Limb (tissue), 2 donors: ENCODE measurements at regions not wholly inside any gene's neighbourhood (a gene's known extent, or its start where the extent isn't known, plus 50 kb on each side); places are given as distances from the start of the nearest gene placed in this dataset.
"Not testable (repeated sequence)": the region's sequence is repeated elsewhere in the genome, so short reads cannot be mapped to it uniquely, and the experiment has no call there.

Source experiments
- DNase-seq, 2 donors: peaks; one replicate each; pipeline ENCODE4 v3.0.0-alpha.2; 2016; ENCODE audit errors: extremely low spot score in 2 of 2

DNA sequence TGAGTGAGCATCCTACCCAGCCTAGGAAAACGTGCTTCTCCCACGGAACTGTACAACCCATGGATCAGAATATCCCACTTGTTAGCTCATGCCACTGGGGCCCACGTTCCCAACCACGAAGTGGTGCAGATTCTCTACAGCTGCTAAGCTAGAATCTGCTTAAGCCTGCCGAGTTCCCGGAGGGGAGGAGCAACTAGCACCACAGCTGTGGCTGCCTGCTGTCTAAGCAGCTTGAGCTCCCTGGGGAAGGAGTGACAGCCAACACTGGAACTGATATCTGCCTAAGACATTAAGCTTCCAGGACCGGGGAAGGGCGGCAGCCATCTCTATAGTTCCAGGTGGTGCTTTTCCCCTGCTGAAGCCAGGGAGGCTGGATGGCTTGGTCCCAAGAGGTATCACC, 334.7 kb upstream of the CHRM2 start:
- no peak for DNase-seq

DNA sequence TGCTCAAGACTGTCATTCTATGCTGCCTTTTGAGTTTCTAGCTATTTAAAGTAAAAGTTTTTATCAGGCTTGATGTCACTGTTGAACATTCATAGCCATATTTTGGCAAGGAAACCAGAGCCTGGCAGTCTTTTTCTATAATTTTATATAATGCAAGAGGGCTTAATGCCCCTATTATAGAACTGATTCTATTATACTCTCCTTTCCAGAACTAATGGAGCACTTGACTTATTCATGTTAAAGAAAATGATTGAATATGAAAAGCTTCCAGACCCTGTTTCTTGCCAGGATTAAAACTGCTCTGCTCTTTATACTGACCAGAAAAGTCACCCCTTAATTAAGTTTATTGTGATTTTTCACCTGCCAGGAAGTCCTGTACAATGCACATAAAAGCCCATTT, 337.6 kb upstream of the CHRM2 start:
- no peak for DNase-seq

DNA sequence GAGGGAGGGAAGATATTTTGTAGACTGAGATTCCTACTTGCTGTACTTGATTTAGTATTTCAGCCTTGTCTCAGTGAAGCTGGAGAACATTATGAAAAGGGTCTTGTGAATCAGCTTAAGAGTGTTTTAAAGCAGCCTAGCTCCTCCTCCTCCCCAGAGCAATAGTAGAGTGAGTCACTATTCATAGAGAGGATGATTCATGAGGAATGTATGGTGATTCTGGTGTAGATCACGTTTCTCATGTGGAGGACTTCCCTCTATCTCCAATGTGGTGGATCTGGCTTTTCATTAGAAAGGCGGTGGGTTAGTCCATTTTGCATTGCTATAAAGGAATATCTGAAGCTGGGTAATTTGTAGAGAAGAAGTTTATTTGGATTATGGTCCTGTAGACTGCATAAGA, 340.1 kb upstream of the CHRM2 start:
- no peak for DNase-seq

DNA sequence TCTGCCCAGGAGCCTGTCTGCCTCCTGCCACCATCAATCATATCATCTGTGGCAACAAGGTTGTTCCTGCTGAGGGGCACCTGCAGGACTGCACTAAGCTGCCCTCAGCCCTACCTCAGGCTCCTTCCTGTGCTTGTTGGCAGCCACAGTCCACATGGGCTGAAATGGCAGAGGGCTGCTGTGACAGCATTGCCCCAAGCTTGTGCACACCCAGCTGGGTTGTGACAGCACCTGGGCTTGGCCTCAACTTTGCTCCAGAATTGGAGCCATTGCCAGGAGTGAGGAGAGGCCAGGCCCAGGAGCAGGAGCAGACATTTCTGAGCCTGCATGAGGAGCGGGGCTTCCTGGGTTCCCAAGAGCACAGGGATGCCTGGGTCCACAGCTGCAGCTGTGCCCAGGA, 340.9 kb upstream of the CHRM2 start:
- DNase-seq, result no peak

DNA sequence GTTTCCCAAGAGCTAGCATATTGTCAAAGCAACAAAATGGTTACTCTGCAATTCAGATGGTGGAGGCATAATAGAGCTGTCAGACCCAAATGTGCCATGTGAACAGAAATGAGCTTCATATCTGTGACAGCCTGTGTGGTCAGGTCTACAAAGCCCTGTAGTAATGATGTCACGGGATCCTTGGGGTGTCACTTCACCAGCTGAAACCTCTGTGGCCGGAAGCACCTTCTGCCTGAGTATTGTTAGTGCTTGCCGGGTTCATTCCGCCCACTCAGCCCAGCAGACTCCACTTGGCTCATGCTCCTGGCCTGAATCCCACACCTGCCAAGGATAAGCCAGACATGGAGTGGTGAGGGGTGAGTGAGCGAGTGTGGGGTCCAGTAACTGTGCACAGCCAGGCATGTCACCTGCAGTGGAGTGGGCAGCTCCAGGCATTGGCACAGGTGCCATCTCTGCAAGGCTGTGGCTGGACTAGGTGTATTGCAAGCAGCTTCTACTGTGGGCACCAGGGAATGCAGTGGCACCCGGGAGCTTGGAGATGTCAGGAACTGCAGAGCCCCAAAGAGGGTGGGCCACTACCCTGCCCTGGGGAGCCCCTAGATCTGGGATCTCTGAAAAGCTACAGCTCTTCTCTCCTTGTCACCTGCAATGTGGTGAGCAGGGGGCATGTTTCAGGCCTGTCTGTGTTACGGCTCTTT, 341.9 kb upstream of the CHRM2 start:
- DNase-seq, result no peak

DNA sequence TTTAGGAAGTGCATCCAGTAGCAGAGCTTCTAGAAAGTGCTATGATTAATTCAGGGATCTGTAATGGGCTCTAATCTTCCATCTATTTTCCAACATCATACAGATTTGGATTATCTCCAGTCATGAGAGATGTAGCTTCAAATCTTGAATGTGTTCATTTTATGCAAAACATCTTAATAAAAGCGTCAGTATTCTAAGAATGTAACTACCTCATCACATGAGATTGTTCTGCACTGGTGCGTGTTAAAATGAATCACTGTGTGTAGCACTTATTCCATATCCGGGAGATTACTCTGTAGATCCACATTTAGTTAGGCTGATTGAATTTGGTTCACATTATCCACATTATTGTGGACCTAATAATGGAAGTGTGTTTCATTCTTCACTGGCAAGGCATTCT, 344.9 kb upstream of the CHRM2 start:
- DNase-seq, result no peak

DNA sequence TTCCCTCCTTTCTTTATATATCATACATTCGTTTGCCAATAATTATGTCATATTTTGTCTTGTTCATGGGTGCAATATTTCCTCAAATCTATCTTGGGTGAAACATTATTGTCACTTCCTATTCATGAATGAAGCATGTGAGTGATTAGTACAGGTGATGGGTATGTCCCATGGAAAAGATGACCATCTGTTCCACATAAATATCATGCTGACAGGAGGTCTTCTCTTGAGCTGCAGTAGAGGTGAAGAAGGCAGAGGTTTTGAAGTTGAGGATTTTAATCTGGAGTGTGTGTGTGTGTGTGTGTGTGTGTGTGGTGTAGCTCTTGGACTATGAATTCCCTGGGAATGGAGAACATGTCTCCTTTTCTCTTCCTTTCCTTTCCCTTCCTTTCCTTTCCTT, 350.5 kb upstream of the CHRM2 start:
- DNase-seq, result no peak

DNA sequence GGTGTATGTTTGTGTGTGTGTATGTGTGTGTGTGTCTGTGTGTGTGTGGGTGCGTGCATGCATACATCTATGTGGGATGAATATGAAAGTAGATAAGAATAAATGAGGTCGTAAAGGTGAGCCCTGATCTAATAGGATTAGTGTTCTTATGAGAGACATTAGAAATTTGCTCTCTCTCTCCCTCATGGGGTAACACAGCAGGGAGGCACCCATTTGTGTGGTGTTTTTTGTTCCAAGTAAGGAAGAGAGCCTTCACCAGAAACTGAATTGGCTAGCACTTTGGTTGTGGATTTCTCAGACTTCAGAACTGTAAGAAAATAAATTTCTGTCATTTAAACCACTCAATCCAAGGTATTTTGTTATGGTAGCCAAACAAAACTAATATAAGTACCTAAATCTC, 353.7 kb upstream of the CHRM2 start:
- no peak for DNase-seq

DNA sequence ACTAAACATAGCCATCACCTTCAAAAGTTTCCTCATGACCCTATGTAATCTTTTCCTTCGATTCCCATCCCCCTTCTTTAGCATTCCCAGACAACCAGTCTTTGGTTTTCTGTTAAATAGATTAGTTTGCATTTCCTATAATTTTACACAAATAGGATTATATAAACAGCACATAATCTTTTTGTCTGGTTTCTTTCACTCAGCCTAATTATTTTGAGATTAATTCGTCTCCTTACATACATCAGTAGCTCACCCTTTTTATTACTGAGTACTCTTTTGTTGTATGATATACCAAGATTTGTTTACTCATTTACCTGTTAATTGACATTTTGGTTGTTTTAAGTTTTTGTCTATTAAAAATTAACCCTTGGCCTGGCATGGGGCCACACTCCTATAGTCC, 354.7 kb upstream of the CHRM2 start:
- no peak for DNase-seq

DNA sequence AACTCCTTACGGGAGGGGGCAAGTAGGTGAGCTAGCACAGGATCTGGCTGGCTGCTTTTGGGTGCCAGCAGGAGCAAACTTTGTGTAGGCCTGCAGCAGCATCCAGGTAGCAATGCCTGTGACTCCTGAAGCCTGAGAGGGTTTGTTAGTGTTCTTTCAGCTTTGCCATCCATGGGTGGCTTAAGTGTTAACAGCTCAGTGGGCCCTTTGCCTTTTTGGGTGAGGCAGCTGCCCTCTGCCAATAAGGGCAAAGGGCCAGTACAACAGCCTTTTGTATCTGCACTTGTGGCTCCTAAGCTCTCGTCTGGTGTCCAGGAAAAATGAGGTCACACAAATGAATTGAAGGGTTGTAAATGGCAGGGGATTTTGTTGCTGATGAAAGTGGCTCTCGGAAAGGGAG, 359.0 kb upstream of the CHRM2 start:
- DNase-seq, result no peak

DNA sequence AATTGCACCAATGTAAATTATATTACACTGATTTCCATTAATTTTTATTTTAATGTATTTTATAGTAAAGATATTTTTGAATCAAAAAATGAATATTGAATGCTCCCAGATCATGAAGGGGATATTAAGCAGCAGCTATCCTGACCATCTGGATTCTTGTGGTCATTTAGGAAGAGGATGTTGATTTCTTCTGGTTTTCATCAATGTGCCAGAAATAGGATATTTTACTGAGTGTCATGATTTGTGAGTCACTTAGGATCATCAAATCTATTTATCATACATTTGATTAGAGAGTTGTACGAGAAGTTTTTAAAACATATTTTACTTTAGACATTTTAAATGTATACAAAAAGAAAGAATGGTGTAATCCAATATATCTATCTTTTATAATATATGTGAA, 366.3 kb upstream of the CHRM2 start:
- no peak for DNase-seq

DNA sequence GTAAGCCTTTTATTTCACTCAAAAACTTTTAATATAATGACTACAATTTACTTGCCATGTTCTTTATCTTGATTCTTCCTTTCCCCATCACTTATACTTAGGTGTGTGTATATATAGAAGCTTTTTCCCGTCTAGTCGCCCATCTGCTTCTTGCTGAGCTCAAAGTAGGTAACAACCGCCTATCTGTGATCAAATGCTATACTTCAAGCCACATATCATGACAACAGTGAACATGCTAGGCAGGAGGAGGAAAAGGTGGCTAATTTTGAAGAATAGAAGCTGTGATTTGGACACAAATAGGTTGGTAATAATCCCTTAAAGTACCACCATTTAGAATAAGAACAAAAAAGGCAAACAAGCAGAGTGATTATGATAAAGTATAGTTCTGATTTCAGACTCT, 367.3 kb upstream of the CHRM2 start:
- no peak for DNase-seq

DNA sequence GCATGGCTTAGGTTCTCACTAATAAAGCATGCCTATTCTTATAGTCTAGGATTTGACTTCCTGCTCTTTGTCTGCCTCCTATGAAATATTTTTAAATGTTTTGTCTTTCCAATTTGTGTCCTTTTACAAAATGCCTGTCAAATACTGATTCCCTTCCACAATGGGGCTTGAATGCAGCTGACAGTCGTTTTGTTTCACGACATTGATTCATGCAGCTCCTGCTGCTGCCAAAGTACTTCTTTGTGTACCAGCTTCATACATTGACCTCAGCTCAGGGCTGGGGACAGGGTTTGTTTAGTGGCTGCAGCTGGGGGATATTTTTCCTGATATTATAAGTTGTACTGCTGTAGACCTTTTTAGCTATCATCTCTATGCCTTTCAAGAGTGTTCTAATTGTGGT, 371.9 kb upstream of the CHRM2 start:
- DNase-seq, result no peak

DNA sequence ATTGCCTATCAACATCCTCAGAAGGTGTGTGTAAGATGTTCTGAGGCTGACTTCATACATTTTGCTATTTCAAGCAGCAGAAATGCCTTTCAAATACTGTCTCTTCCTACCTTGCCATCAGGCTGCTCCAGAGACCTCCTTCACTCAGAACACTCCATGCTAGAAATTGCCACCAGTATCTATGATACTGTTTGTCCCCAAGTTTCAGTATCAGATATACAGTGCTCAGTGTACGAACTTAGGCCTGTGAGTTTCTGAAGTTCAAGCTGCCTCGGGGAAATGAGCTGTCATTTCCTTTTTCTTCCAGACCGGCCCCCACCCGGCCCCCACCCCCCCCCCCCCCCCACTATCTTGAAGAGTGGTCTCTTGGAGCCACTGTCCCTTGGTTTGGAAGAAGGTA, 373.4 kb upstream of the CHRM2 start:
- no peak for DNase-seq

DNA sequence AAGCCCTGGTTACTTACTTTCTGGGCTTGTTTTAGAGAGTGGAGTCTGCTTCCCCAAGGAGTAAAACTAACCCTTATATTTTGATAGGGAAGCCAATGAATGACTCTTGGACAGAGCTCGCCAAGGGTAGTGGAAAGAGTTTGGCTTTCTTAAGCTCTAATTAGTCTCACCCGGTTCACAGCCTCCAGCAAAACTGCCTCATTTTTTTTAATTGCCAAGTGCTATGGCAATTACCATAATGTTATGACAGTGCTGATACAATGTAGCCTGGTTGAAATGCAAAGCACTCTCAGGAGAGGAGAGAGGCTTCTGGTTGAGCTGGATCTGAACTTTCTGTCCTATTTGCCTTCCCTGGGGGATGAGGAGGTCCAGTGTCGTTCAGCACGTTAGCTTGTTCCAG, 376.1 kb upstream of the CHRM2 start:
- DNase-seq, result no peak

DNA sequence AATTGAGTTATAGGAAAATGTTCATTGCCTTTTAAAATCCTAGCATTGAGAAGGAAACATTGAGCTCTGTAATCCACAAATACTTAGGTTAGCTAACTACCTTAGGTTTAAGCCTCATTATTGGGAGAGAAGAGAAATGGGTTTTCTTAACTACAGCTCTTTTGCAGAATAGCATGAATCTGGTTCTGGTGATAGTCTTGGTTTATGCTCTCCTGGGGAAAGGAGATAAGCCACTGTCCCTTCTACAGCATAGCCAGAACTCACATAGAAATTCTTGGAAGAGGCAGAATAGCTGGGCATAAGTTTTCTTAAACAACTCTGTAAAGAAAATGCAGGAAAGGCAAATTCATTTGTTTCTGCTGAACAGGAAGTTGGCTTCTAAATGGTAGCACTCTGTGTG, 378.6 kb upstream of the CHRM2 start:
- DNase-seq, result no peak

DNA sequence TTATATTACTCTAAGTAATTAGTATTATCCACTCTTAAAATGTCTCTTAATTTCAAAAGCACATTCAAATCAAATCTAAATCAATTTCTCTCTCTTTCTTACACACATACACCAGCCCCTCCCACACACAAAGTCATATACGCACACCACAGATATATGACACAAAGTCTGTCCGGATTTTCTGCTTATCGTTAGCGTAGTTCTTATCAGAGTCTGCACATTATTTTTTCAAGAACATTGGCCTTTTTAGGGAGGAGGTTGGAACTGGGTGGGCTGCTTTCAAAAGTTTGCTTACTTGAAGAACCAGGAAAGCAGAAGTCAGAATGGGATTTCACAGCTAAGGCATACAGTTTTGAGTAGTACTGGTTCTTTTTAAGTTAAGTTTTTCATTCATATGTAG, 387.6 kb upstream of the CHRM2 start:
- no peak for DNase-seq

DNA sequence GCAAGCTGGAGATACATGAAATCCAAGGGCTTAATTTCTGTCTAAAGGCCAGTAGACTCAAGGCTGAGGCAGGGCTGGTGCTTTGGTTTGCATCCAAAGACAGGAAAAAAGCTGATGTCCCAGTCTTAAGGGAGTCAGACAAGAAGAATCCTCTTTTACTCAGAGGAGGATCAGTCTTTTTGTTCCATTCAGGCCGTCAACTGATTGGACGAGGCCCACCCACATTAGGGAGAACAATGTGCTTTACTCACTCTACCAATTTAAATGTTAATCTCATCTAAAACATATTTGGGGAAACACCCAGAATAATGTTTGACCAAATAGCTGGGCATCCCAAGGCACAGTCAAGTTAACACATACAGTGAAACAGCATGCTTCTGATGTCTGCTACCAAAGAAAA, 388.5 kb upstream of the CHRM2 start:
- DNase-seq, result no peak

DNA sequence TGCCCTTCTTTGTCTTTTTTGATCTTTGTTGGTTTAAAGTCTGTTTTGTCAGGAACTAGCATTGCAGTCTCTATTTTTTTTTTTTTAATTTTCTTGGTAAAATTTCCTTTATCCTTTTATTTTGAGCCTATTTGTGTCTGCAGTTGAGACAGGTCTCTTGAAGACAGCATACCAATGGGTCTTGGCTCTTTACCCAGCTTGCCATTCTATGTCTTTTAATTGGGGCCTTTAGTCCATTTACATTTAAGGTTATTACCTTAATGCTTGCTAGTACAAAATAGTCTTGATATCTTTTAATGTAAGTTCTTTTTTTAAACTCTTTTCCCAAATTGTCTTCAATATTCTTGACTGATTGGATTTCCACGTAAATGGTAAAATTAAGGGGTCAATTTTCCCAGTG, 398.3 kb upstream of the CHRM2 start:
- DNase-seq, result no peak

DNA sequence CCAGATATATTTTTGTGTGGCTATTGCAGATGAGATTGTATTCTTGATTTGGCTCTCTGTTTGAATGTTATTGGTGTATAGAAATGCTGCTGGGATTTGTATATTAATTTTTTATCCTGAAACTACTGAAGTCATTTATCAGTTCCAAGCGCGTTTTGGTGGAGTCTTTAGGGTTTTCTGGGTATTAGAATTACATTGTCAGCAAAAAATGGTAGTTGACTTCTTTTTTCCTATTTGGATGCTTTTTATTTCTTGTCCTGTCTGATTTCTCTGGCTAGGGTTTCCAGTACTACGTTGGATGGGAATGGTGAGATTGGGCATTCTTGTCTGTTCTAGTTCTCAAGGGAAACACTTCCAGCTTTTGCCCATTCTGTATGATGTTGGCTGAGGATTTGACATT, 415.5 kb upstream of the CHRM2 start:
- no peak for DNase-seq

DNA sequence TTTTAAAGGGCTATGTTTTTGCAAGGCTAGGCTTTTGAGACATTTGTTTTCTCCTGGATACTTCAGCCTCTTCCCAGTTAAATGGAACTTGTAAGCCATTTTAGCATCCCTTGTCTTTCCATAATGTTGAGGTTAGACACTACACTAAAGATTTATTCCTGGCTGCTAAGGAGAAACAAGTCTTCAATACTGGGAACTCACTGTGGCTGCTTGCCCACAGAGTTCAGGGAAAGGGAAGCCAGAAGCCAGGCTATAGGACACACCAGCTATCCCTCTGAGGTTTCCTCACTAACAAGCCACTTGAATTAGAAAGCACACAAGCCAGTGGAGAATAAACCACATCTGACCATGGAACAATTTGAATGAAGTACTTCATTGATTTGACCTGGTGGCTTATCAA, 421.7 kb upstream of the CHRM2 start:
- DNase-seq, result no peak

DNA sequence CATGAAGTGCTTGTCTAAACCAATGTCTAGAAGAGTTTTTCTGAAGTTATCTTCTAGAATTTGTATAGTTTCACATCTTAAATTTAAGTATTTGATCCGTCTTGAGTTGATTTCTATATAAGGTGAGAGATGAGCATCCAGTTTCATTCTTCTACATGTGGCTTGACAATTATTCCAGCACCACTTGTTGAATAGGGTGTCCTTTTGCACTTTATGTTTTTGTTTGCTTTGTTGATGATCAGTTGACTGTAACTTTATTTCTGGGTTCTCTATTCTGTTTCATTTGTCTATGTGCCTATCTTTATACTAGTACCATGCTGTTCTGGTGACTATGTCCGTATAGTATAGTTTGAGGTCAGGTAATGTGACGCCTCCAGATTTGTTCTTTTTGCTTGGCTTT, 426.6 kb upstream of the CHRM2 start:
- DNase-seq, result no peak

DNA sequence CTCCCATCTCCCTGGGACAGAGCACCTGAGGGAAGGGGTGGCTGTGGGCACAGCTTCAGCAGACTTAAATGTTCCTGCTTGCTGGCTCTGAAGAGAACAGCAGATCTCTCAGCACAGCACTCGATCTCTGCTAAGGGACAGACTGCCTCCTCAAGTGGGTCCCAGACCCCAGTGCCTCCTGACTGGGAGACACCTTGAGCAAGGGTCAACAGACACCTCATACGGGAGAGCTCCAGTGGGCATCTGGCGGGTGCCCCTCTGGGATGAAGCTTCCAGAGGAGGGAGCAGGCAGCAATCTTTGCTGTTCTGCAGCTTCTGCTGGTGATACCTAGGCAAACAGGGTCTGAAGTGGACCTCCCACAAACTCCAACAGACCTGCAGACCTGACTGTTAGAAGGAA, 436.7 kb upstream of the CHRM2 start:
- not testable (repeated sequence) for DNase-seq

DNA sequence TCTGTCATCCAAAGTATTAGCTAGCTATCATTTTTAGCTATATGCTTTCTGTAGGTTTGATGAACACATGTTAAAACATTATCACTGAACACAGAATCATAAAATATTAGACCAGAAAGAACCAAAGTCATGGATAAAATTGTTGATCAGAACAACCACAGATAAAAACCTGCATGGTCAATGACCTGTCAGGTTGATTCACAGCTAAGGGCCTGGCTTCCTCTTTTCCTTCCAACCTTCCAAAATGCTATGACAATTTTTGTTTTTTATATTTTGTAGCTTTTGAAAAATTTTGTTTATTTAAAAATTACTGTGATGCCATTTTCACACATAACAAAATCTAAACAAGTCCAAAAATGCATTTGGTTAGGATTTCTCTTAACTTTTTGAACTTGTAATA, 444.4 kb upstream of the CHRM2 start:
- no peak for DNase-seq
